HEK293 (cell line): ENCODE measurements at regions not wholly inside any gene's neighbourhood (a gene's known extent, or its start where the extent isn't known, plus 50 kb on each side); places are given as distances from the start of the nearest gene placed in this dataset.
A peak's percentile ranks its signal among the peaks of the same experiment; 100 is the strongest.

ENCODE experiments used
- CTCF ChIA-PET: fragments of 350-600 bp; formaldehyde crosslinking; extraction: SDS; loops from one replicate; lab custom pipeline; 2021; ENCODE audit warnings: antibody characterized with exemption; lab: Yijun Ruan, JAX
- POLR2A ChIA-PET: fragments of 300-600 bp; formaldehyde crosslinking; extraction: SDS; loops from one replicate; lab custom pipeline; 2020; ENCODE audit warnings: antibody characterized with exemption, inconsistent platforms; lab: Yijun Ruan, JAX
- H3K27ac ChIP-seq: fragments of 200-500 bp; sonication (Bioruptor generic); 2 replicates; pipeline ENCODE4 v1.5.1; 2014; ENCODE audit warnings: low read depth, low read length, control low read depth, inconsistent platforms; ENCODE audit errors: extremely low read depth
- H3K36me3 ChIP-seq, 2 experiments: fragments of 200-500 bp in 1 of 2; sonication (Bioruptor generic) in 1 of 2; 1 replicate in 1 of 2; 2 replicates in 1 of 2; pipeline ENCODE4 v1.5.1; 2014 to 2017; ENCODE audit warnings: inconsistent platforms in 2 of 2, low read length in 2 of 2; ENCODE audit not compliant: control insufficient read depth in 2 of 2, insufficient read depth in 1 of 2
- H3K4me1 ChIP-seq: fragments of 200-500 bp; sonication (Bioruptor generic); 2 replicates; pipeline ENCODE4 v1.5.1; 2014; ENCODE audit warnings: mild to moderate bottlenecking, low read length, inconsistent platforms; ENCODE audit not compliant: control insufficient read depth, insufficient read depth
- H3K4me3 ChIP-seq: 2 replicates; pipeline ENCODE4 v1.5.1; 2011; ENCODE audit warnings: low read depth, mild to moderate bottlenecking, control low read depth, low read length, moderate library complexity
- H3K9me3 ChIP-seq: fragments of 200-500 bp; sonication (Bioruptor generic); 2 replicates; pipeline ENCODE4 v1.5.1; 2014; ENCODE audit warnings: low read depth, low read length, inconsistent platforms; ENCODE audit not compliant: control insufficient read depth, insufficient read depth
- BCL11B ChIP-seq: fragments of 450-650 bp; formaldehyde crosslinking; IDR thresholded peaks from 2 replicates; pipeline ENCODE4 v1.5.1; 2016; ENCODE audit warnings: low read depth, missing biosample characterization, missing genetic modification characterization
- IKZF3 ChIP-seq: fragments of 450-650 bp; IDR thresholded peaks from 2 replicates; pipeline ENCODE4 v1.5.0; 2018; ENCODE audit warnings: missing biosample characterization, mild to moderate bottlenecking, missing genetic modification characterization, moderate library complexity
- SP2 ChIP-seq: fragments of 450-650 bp; formaldehyde crosslinking; IDR thresholded peaks from 2 replicates; pipeline ENCODE4 v1.5.1; 2016; ENCODE audit warnings: missing biosample characterization, missing genetic modification characterization
- TCF7L2 ChIP-seq: IDR thresholded peaks from 2 replicates; pipeline ENCODE4 v1.6.1; 2011; ENCODE audit warnings: low read depth, mild to moderate bottlenecking, inconsistent platforms, low read length, moderate library complexity, borderline replicate concordance
- WT1 ChIP-seq: fragments of 450-650 bp; formaldehyde crosslinking; IDR thresholded peaks from 2 replicates; pipeline ENCODE4 v1.5.1; 2016; ENCODE audit warnings: missing biosample characterization, missing genetic modification characterization
- YY2 ChIP-seq: fragments of 450-650 bp; formaldehyde crosslinking; IDR thresholded peaks from 2 replicates; pipeline ENCODE4 v1.5.1; 2016; ENCODE audit warnings: missing biosample characterization, missing genetic modification characterization
- ZBTB1 ChIP-seq: fragments of 450-650 bp; formaldehyde crosslinking; IDR thresholded peaks from 2 replicates; pipeline ENCODE4 v1.5.1; 2016; ENCODE audit warnings: missing biosample characterization, missing genetic modification characterization
- ZBTB21 ChIP-seq: fragments of 450-650 bp; formaldehyde crosslinking; IDR thresholded peaks from 2 replicates; pipeline ENCODE4 v1.5.1; 2017; ENCODE audit warnings: missing biosample characterization, missing genetic modification characterization
- ZFP37 ChIP-seq: fragments of 450-650 bp; formaldehyde crosslinking; IDR thresholded peaks from 2 replicates; pipeline ENCODE4 v1.5.1; 2016; ENCODE audit warnings: missing biosample characterization, missing genetic modification characterization
- ZFP41 ChIP-seq: fragments of 450-650 bp; formaldehyde crosslinking; IDR thresholded peaks from 2 replicates; pipeline ENCODE4 v1.5.1; 2016; ENCODE audit warnings: missing biosample characterization, missing genetic modification characterization, borderline replicate concordance
- ZNF112 ChIP-seq: fragments of 450-650 bp; formaldehyde crosslinking; IDR thresholded peaks from 2 replicates; pipeline ENCODE4 v1.5.0; 2017; ENCODE audit warnings: missing biosample characterization, missing genetic modification characterization
- ZNF146 ChIP-seq: fragments of 450-650 bp; formaldehyde crosslinking; IDR thresholded peaks from 2 replicates; pipeline ENCODE4 v1.5.1; 2016; ENCODE audit warnings: missing biosample characterization, missing genetic modification characterization
- ZNF155 ChIP-seq: fragments of 450-650 bp; formaldehyde crosslinking; IDR thresholded peaks from 2 replicates; pipeline ENCODE4 v1.5.1; 2016; ENCODE audit warnings: missing biosample characterization, missing genetic modification characterization
- ZNF157 ChIP-seq: fragments of 450-650 bp; formaldehyde crosslinking; IDR thresholded peaks from 2 replicates; pipeline ENCODE4 v1.5.1; 2016; ENCODE audit warnings: missing biosample characterization, missing genetic modification characterization
- ZNF169 ChIP-seq: fragments of 450-650 bp; formaldehyde crosslinking; IDR thresholded peaks from 2 replicates; pipeline ENCODE4 v1.5.1; 2016; ENCODE audit warnings: missing biosample characterization, missing genetic modification characterization
- ZNF211 ChIP-seq: fragments of 450-650 bp; formaldehyde crosslinking; IDR thresholded peaks from 2 replicates; pipeline ENCODE4 v1.5.1; 2016; ENCODE audit warnings: low read depth, missing biosample characterization, missing genetic modification characterization
- ZNF23 ChIP-seq: fragments of 450-650 bp; formaldehyde crosslinking; IDR thresholded peaks from 2 replicates; pipeline ENCODE4 v1.5.1; 2016; ENCODE audit warnings: missing biosample characterization, missing genetic modification characterization, borderline replicate concordance
- ZNF239 ChIP-seq: fragments of 450-650 bp; formaldehyde crosslinking; IDR thresholded peaks from 2 replicates; pipeline ENCODE4 v1.5.1; 2016; ENCODE audit warnings: missing biosample characterization, missing genetic modification characterization
- ZNF37A ChIP-seq: fragments of 450-650 bp; IDR thresholded peaks from 2 replicates; pipeline ENCODE4 v1.5.1; 2018; ENCODE audit warnings: missing biosample characterization, missing genetic modification characterization
- ZNF416 ChIP-seq: fragments of 450-650 bp; formaldehyde crosslinking; IDR thresholded peaks from 2 replicates; pipeline ENCODE4 v1.5.1; 2016; ENCODE audit warnings: missing biosample characterization, missing genetic modification characterization
- ZNF521 ChIP-seq: fragments of 450-650 bp; formaldehyde crosslinking; IDR thresholded peaks from 2 replicates; pipeline ENCODE4 v1.5.1; 2017; ENCODE audit warnings: missing biosample characterization, mild to moderate bottlenecking, missing genetic modification characterization
- ZNF529 ChIP-seq: fragments of 450-650 bp; formaldehyde crosslinking; IDR thresholded peaks from 2 replicates; pipeline ENCODE4 v1.5.1; 2017; ENCODE audit warnings: missing genetic modification characterization, missing biosample characterization; ENCODE audit not compliant: insufficient replicate concordance
- ZNF560 ChIP-seq: fragments of 450-650 bp; formaldehyde crosslinking; IDR thresholded peaks from 2 replicates; pipeline ENCODE4 v1.5.1; 2017; ENCODE audit warnings: missing biosample characterization, missing genetic modification characterization, borderline replicate concordance
- ZNF561 ChIP-seq: fragments of 450-650 bp; IDR thresholded peaks from 2 replicates; pipeline ENCODE4 v1.5.1; 2018; ENCODE audit warnings: missing biosample characterization, missing genetic modification characterization, borderline replicate concordance
- ZNF660 ChIP-seq: fragments of 450-650 bp; IDR thresholded peaks from 2 replicates; pipeline ENCODE4 v1.5.1; 2018; ENCODE audit warnings: missing biosample characterization, mild to moderate bottlenecking, missing genetic modification characterization
- TF ChIP-seq, protein P1 (sequence below): sonication (generic); formaldehyde crosslinking; IDR thresholded peaks from 2 replicates; pipeline ENCODE4 v1.8.1; 2022; ENCODE audit warnings: mild to moderate bottlenecking, moderate library complexity, missing genetic modification reagents
- TF ChIP-seq, protein P2 (sequence below): fragments of 450-650 bp; formaldehyde crosslinking; IDR thresholded peaks from 2 replicates; pipeline ENCODE4 v1.5.1; 2016; ENCODE audit warnings: missing biosample characterization, missing genetic modification characterization
- TF ChIP-seq, protein P3 (sequence below): fragments of 450-650 bp; formaldehyde crosslinking; IDR thresholded peaks from 2 replicates; pipeline ENCODE4 v1.5.1; 2016; ENCODE audit warnings: missing biosample characterization, missing genetic modification characterization
- TF ChIP-seq, protein P4 (sequence below): fragments of 450-650 bp; formaldehyde crosslinking; IDR thresholded peaks from 2 replicates; pipeline ENCODE4 v1.5.1; 2016; ENCODE audit warnings: missing biosample characterization, missing genetic modification characterization
- TF ChIP-seq, protein P5 (sequence below): fragments of 450-650 bp; formaldehyde crosslinking; IDR thresholded peaks from 2 replicates; pipeline ENCODE4 v1.5.1; 2016; ENCODE audit warnings: missing biosample characterization, missing genetic modification characterization
- TF ChIP-seq, protein P6 (sequence below): fragments of 450-650 bp; formaldehyde crosslinking; IDR thresholded peaks from 2 replicates; pipeline ENCODE4 v1.5.1; 2016; ENCODE audit warnings: missing biosample characterization, missing genetic modification characterization

DNA sequence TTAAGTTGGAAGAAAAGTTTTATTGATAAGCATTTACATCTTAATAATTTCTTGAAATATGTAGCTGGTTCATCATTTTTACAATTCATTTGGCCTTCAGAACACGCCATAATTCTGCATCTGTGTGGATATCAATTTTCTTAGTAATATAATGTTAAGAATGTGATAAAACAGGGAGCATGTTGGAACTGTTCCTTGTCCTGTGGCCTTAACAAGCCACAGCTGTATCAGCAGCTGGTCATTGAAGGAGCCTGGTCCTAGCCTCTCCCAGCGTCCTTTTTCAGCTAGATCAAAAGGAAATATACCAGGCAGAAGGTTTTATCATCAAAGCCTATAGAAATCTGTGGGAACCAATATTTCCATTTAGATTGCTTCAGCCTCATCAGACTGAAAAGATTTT, 421.8 kb downstream of the SPRY2 start (continued):
- TF ChIP-seq IKZF3 (tag by site-specific recombination) (no peak), ZNF157 (tag by site-specific recombination) (no peak), ZNF146 (tag by site-specific recombination) (no peak), ZFP41 (tag by site-specific recombination) (no peak), ZNF23 (tag by site-specific recombination) (no peak), ZBTB1 (tag by site-specific recombination) (no peak), ZNF660 (no peak)

DNA sequence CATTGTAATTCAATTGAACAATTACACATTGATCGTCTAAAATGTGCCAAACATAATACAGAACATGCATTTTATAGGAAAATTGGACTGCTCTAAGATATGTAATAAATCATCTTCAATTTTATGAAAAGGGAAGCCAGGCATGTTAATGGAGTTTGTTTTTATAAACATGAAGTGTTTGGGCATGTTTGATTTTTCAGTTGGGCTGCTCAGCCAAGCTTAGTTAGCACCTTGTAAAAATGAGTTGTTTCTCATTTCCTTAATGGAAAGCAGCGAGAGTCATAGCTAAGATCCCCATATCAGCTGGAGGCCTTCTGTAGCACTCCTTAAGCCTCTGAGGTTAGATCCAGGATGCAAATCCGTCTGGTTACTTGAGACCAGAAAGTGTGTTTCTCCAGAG, 422.3 kb downstream of the SPRY2 start:
- Histone ChIP-seq H3K4me1 (0 out of 2 replicates have a peak, but pooled peaks cover 2% of the 10 kb centered on the region), H3K36me3 (no peaks in the 10 kb centered on the region), H3K9me3 (no peaks in the 10 kb centered on the region), H3K4me3 (no peak overlapping the region), H3K27ac (no peak overlapping the region)
- ChIA-PET CTCF (no interaction called here), POLR2A (no interaction called here)
- TF ChIP-seq BCL11B (tag by site-specific recombination) (peak; percentile 97), ZNF560 (tag by site-specific recombination) (no peak), ZNF112 (tag by site-specific recombination) (no peak), ZNF37A (tag by site-specific recombination) (no peak), ZNF561 (tag by site-specific recombination) (peak; percentile 99), ZNF239 (tag by site-specific recombination) (no peak), SP2 (tag by site-specific recombination) (0 out of 2 replicates have a peak, but pooled peaks have one; percentile 4), WT1 (tag by site-specific recombination) (peak; percentile 98), YY2 (tag by site-specific recombination) (no peak), TCF7L2 (peak; percentile 85), ZFP37 (tag by site-specific recombination) (no peak), ZNF521 (tag by site-specific recombination) (no peak), ZNF529 (tag by site-specific recombination) (no peak), ZNF169 (tag by site-specific recombination) (no peak), ZNF211 (no peak), ZNF416 (tag by site-specific recombination) (no peak), ZBTB21 (tag by site-specific recombination) (no peak), ZNF155 (tag by site-specific recombination) (no peak)
- TF ChIP-seq, protein P1, sequence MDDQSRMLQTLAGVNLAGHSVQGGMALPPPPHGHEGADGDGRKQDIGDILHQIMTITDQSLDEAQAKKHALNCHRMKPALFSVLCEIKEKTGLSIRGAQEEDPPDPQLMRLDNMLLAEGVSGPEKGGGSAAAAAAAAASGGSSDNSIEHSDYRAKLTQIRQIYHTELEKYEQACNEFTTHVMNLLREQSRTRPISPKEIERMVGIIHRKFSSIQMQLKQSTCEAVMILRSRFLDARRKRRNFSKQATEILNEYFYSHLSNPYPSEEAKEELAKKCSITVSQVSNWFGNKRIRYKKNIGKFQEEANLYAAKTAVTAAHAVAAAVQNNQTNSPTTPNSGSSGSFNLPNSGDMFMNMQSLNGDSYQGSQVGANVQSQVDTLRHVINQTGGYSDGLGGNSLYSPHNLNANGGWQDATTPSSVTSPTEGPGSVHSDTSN (CRISPR knock-in tag), result no peak
- TF ChIP-seq, protein P2, sequence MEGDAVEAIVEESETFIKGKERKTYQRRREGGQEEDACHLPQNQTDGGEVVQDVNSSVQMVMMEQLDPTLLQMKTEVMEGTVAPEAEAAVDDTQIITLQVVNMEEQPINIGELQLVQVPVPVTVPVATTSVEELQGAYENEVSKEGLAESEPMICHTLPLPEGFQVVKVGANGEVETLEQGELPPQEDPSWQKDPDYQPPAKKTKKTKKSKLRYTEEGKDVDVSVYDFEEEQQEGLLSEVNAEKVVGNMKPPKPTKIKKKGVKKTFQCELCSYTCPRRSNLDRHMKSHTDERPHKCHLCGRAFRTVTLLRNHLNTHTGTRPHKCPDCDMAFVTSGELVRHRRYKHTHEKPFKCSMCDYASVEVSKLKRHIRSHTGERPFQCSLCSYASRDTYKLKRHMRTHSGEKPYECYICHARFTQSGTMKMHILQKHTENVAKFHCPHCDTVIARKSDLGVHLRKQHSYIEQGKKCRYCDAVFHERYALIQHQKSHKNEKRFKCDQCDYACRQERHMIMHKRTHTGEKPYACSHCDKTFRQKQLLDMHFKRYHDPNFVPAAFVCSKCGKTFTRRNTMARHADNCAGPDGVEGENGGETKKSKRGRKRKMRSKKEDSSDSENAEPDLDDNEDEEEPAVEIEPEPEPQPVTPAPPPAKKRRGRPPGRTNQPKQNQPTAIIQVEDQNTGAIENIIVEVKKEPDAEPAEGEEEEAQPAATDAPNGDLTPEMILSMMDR, result no peak
- TF ChIP-seq, protein P3, sequence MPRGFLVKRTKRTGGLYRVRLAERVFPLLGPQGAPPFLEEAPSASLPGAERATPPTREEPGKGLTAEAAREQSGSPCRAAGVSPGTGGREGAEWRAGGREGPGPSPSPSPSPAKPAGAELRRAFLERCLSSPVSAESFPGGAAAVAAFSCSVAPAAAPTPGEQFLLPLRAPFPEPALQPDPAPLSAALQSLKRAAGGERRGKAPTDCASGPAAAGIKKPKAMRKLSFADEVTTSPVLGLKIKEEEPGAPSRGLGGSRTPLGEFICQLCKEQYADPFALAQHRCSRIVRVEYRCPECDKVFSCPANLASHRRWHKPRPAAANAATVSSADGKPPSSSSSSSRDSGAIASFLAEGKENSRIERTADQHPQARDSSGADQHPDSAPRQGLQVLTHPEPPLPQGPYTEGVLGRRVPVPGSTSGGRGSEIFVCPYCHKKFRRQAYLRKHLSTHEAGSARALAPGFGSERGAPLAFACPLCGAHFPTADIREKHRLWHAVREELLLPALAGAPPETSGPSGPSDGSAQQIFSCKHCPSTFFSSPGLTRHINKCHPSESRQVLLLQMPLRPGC (tag by site-specific recombination), result peak; percentile 96
- TF ChIP-seq, protein P4, sequence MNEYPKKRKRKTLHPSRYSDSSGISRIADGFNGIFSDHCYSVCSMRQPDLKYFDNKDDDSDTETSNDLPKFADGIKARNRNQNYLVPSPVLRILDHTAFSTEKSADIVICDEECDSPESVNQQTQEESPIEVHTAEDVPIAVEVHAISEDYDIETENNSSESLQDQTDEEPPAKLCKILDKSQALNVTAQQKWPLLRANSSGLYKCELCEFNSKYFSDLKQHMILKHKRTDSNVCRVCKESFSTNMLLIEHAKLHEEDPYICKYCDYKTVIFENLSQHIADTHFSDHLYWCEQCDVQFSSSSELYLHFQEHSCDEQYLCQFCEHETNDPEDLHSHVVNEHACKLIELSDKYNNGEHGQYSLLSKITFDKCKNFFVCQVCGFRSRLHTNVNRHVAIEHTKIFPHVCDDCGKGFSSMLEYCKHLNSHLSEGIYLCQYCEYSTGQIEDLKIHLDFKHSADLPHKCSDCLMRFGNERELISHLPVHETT, result no peak
- TF ChIP-seq, protein P5, sequence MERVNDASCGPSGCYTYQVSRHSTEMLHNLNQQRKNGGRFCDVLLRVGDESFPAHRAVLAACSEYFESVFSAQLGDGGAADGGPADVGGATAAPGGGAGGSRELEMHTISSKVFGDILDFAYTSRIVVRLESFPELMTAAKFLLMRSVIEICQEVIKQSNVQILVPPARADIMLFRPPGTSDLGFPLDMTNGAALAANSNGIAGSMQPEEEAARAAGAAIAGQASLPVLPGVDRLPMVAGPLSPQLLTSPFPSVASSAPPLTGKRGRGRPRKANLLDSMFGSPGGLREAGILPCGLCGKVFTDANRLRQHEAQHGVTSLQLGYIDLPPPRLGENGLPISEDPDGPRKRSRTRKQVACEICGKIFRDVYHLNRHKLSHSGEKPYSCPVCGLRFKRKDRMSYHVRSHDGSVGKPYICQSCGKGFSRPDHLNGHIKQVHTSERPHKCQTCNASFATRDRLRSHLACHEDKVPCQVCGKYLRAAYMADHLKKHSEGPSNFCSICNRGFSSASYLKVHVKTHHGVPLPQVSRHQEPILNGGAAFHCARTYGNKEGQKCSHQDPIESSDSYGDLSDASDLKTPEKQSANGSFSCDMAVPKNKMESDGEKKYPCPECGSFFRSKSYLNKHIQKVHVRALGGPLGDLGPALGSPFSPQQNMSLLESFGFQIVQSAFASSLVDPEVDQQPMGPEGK, result no peak; the same call in 1 of the 2 replicates
- TF ChIP-seq, protein P6, sequence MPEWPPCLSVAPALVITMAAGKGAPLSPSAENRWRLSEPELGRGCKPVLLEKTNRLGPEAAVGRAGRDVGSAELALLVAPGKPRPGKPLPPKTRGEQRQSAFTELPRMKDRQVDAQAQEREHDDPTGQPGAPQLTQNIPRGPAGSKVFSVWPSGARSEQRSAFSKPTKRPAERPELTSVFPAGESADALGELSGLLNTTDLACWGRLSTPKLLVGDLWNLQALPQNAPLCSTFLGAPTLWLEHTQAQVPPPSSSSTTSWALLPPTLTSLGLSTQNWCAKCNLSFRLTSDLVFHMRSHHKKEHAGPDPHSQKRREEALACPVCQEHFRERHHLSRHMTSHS, result peak; percentile 93
